HepG2 (cell line): ENCODE measurements at regions not wholly inside any gene's neighbourhood (a gene's known extent, or its start where the extent isn't known, plus 50 kb on each side); places are given as distances from the start of the nearest gene placed in this dataset.

Experiments
- ATAC-seq: fragments of 200-7000 bp; cut with Tn5 transposase; 3 replicates; pipeline ENCODE4 v1.9.1; 2020; ENCODE audit warnings: mild to moderate bottlenecking, moderate library complexity
- BruUV-seq: library from RNA; stranded (reverse); fragments of 400-500 nt; replicated peaks from 2 replicates; lab custom pipeline; 2021; lab: Mats Ljungman, UMichigan
- CTCF ChIA-PET: fragments of 300-600 bp; formaldehyde crosslinking; extraction: SDS; loops from one replicate; lab custom pipeline; 2021; ENCODE audit warnings: low total read pairs, inconsistent platforms, low intra/inter-chr PET ratio; lab: Yijun Ruan, JAX
- POLR2A ChIA-PET: fragments of 350-600 bp; sonication (Branson Sonifier 250); formaldehyde crosslinking; loops from one replicate; lab custom pipeline; 2020; ENCODE audit warnings: antibody characterized with exemption, inconsistent platforms; lab: Yijun Ruan, JAX
- DNase-seq: peaks from one replicate; pipeline ENCODE4 v3.0.0-alpha.2; 2015; ENCODE audit warnings: low spot score
- FAIRE-seq: peaks from 3 replicates; lab custom pipeline; 2011; peaks lifted over from hg19 to GRCh38; lab: Jason Lieb, UNC
- H2AFZ ChIP-seq: one replicate; pipeline ENCODE4 v1.6.1; 2011; ENCODE audit warnings: low read length, inconsistent platforms
- H3K27ac ChIP-seq: fragments of 300-600 bp; 3 replicates; pipeline ENCODE4 v1.8.0; 2011; ENCODE audit warnings: mixed run types, mild to moderate bottlenecking, mixed read lengths, low read length, inconsistent platforms; ENCODE audit not compliant: insufficient read depth; ENCODE audit errors: extremely low read length
- H3K27me3 ChIP-seq, 2 experiments: fragments of 200-600 bp in 1 of 2; 2 replicates in 1 of 2; 3 replicates in 1 of 2; pipeline versions ENCODE4 v1.6.0 to v1.8.0; 2011; ENCODE audit warnings: low read length in 2 of 2, mild to moderate bottlenecking in 2 of 2, moderate library complexity in 2 of 2, inconsistent platforms in 1 of 2; ENCODE audit not compliant: insufficient read depth in 2 of 2, control insufficient read depth in 1 of 2
- H3K36me3 ChIP-seq, 2 experiments: fragments of 200-600 bp in 1 of 2; replicated peaks in 1 of 2; 2 replicates in 1 of 2; 3 replicates in 1 of 2; pipeline versions ENCODE4 v1.5.1 to v1.8.0; 2011; ENCODE audit warnings: low read length in 2 of 2, inconsistent platforms in 1 of 2; ENCODE audit not compliant: insufficient read depth in 2 of 2, control insufficient read depth in 1 of 2
- H3K4me1 ChIP-seq: 2 replicates; pipeline ENCODE4 v1.5.1; 2012; ENCODE audit warnings: low read length, inconsistent platforms; ENCODE audit not compliant: insufficient read depth
- H3K4me2 ChIP-seq: 2 replicates; pipeline ENCODE4 v1.6.0; 2011; ENCODE audit warnings: low read depth, low read length, inconsistent platforms
- H3K4me3 ChIP-seq, 3 experiments: fragments of 200-600 bp in 1 of 3; sonication (generic), shearing (Covaris generic) in 1 of 3; replicated peaks in 1 of 3; 2 replicates each; pipeline ENCODE4 v1.5.1; 2011 to 2016; ENCODE audit warnings: low read length in 3 of 3, inconsistent platforms in 2 of 3, low read depth in 2 of 3, mild to moderate bottlenecking in 2 of 3, control low read depth in 1 of 3, mixed read lengths in 1 of 3; ENCODE audit not compliant: insufficient read depth in 1 of 3
- H3K79me2 ChIP-seq: one replicate; pipeline ENCODE4 v1.6.1; 2011; ENCODE audit warnings: low read length, inconsistent platforms; ENCODE audit not compliant: insufficient read depth
- H3K9ac ChIP-seq: 2 replicates; pipeline ENCODE4 v1.6.0; 2011; ENCODE audit warnings: mild to moderate bottlenecking, low read depth, low read length, inconsistent platforms; ENCODE audit not compliant: insufficient read depth
- H3K9me3 ChIP-seq: 2 replicates; pipeline ENCODE4 v1.5.1; 2012; ENCODE audit warnings: mild to moderate bottlenecking, low read length
- H4K20me1 ChIP-seq: 2 replicates; pipeline ENCODE4 v1.6.0; 2011; ENCODE audit warnings: inconsistent platforms, mild to moderate bottlenecking, low read length, moderate library complexity; ENCODE audit not compliant: insufficient read depth
- BCL3 ChIP-seq: sonication (generic); formaldehyde crosslinking; IDR thresholded peaks from 2 replicates; pipeline ENCODE4 v1.5.1; 2020; ENCODE audit warnings: mild to moderate bottlenecking, missing genetic modification reagents, moderate library complexity
- KIAA2018 ChIP-seq: sonication (generic); formaldehyde crosslinking; IDR thresholded peaks from 2 replicates; pipeline ENCODE4 v1.5.0; 2020; ENCODE audit warnings: mild to moderate bottlenecking, missing genetic modification reagents, borderline replicate concordance
- MBD4 ChIP-seq: IDR thresholded peaks from 2 replicates; pipeline ENCODE4 v1.6.1; 2012; ENCODE audit warnings: low read length, inconsistent platforms, borderline replicate concordance
- MIXL1 ChIP-seq: IDR thresholded peaks from 2 replicates; pipeline ENCODE4 v1.6.1; 2016
- SIN3B ChIP-seq: fragments of 150-350 bp; IDR thresholded peaks from 2 replicates; pipeline ENCODE4 v1.6.1; 2014; ENCODE audit warnings: low read length
- SUZ12 ChIP-seq: fragments of 150-350 bp; IDR thresholded peaks from 2 replicates; pipeline ENCODE4 v1.6.1; 2014; ENCODE audit warnings: low read depth, low read length
- ZFP41 ChIP-seq: sonication (generic); formaldehyde crosslinking; IDR thresholded peaks from 2 replicates; pipeline ENCODE4 v1.4.0; 2020; ENCODE audit warnings: mild to moderate bottlenecking, missing genetic modification reagents, borderline replicate concordance
- ZNF616 ChIP-seq: sonication (generic); formaldehyde crosslinking; IDR thresholded peaks from 2 replicates; pipeline ENCODE4 v1.5.0; 2020; ENCODE audit warnings: low read depth, mild to moderate bottlenecking, missing genetic modification reagents
- ZNF850 ChIP-seq: sonication (generic); formaldehyde crosslinking; conservative IDR thresholded peaks from 2 replicates; pipeline ENCODE4 v1.9.0; 2021; ENCODE audit warnings: mild to moderate bottlenecking, missing genetic modification reagents
- ZUFSP ChIP-seq: sonication (generic); formaldehyde crosslinking; IDR thresholded peaks from 2 replicates; pipeline ENCODE4 v1.9.0; 2021; ENCODE audit warnings: missing genetic modification reagents, mild to moderate bottlenecking, borderline replicate concordance
- WGBS: methylation state at CpG from one replicate; pipeline ENCODE4 v1.1.6; 2017; ENCODE audit warnings: low lambda C conversion rate; 5-methylcytosine and 5-hydroxymethylcytosine counted together
- in situ Hi-C: cut with HindIII; loops from 2 replicates; pipeline ENCODE4 v1.10.0; 2017; ENCODE audit warnings: low pct_unique_long_range_greater_than_20kb; ENCODE audit not compliant: extremely low pct_ligation_motif_present
- intact Hi-C: fragments of 100-400 bp; cut with micrococcal nuclease; formaldehyde crosslinking; loops from one replicate; pipeline ENCODE4 v1.10.0; 2022; ENCODE audit not compliant: unreplicated experiment

GRCh38 chr22:19578180-19579004, 54.2 kb upstream of the CLDN5 start (continued):
- TF ChIP-seq MBD4, result no peak
- TF ChIP-seq MIXL1 (CRISPR knock-in tag), result no peak
- no peak for TF ChIP-seq SUZ12
- no peak for TF ChIP-seq ZNF850 (CRISPR knock-in tag)

GRCh38 chr22:19579115-19579811, 55.1 kb upstream of the CLDN5 start:
- peak; percentile 49; the same call in 2 of the 3 replicates for ATAC-seq
- Histone ChIP-seq H4K20me1 (no peaks in the 10 kb centered on the region), H3K79me2 (no peaks in the 10 kb centered on the region), H2AFZ (no peak overlapping the region), H3K27ac (no peak overlapping the region), H3K9ac (no peak overlapping the region), H3K4me2 (no peak overlapping the region), H3K9me3 (no peaks in the 10 kb centered on the region), H3K27me3 (peaks cover 2 to 35% of the 10 kb centered on the region in 2 experiments; a peak in 4 of 5 replicates), H3K4me3 (no peak overlapping the region), H3K36me3 (no peaks in the 10 kb centered on the region), H3K4me1 (no peaks in the 10 kb centered on the region)
- CTCF ChIA-PET, result no interaction called here
- DNase-seq, result no peak
- WGBS, result 0% methylated on average over 3 of the region's 4 CpGs
- FAIRE-seq, result no peak
- BruUV-seq, result no TSS peak
- intact Hi-C loops (no loop called here), in situ Hi-C loops (no loop called here)
- POLR2A ChIA-PET, result interaction anchor here (0.5 kb wide), 1 partner anchor 278 kb away, joined by 3 read pairs; no protein-coding TSS in a partner anchor
- no peak for TF ChIP-seq ZUFSP (CRISPR knock-in tag)
- no peak for TF ChIP-seq KIAA2018 (CRISPR knock-in tag)
- no peak for TF ChIP-seq MBD4
- TF ChIP-seq BCL3 (CRISPR knock-in tag), result no peak
- no peak for TF ChIP-seq ZNF616 (CRISPR knock-in tag)
- no peak for TF ChIP-seq ZFP41 (CRISPR knock-in tag)
- TF ChIP-seq SIN3B, result no peak
